ENCODE measurements at regions not wholly inside any gene's neighbourhood (a gene's known extent, or its start where the extent isn't known, plus 50 kb on each side); places are given as distances from the start of the nearest gene placed in this dataset.

GRCh38 chr9:81848472-81848871 lies 79.8 kb upstream of the SPATA31D4 start:
- DNase-seq = no peak

- DNase-seq = no peak
Measured at GRCh38 chr9:81849631-81850259, 78.5 kb upstream of the SPATA31D4 start.

DNA sequence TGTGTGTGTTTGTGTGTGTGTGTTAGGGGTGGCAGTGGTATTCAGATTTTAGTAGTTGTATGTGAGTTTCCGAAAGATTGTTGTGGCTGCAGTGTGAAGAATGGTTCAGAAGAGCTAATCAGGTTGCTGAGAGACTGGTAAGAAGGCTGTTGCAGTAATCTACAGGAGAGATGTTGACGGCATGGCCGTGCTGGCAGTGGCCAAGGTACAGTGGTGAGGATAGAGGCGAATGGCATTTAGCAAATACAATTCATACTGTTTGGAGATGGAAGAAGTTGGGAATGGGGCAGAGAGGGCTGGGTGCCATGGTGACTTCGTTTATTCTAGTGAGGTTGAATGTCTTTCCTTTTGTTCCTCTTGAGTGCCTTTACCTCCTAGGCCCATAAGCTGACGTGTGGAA lies 77.5 kb upstream of the SPATA31D4 start:
- DNase-seq = no peak

DNA sequence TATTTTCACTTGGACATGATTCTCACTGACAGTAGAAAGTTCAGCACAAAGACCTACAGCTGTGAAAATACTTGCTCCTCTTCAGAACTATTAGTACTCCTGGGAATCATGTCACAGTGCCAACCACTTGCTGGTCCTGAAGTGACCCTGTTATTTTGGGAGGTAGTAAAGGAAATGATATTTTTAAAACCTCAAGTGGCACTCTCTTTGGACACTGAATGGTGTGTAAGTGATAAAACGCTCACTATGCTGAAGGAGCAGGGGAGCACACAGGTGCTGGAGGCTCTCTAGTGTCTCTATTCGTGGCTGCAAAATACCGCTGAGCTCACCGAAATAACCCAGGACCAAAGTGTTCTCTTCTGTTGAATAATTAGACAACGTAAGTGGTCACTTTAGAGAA lies 76.9 kb upstream of the SPATA31D4 start:
- DNase-seq = no peak

GRCh38 chr9:81852820-81853219 lies 75.4 kb upstream of the SPATA31D4 start:
- DNase-seq = no peak

DNA sequence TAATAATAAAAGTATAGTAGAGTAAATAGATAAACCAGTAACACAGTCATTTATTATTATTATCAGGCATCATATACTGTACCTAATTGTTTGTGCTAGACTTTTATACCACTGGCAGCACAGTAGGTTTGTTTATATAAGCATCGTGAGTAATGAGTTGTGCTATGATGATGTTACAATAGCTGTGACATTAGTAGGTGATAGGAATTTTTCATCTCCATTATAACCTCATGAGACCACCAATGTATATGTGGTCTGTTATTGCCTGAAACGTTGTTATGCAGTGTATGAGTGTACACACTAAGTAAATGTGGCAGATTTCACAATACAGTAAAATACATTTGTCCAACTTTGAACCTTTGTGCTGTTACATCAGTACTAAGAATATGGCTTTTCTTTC lies 72.7 kb upstream of the SPATA31D4 start:
- no peak for DNase-seq

GRCh38 chr9:81858657-81859430 lies 69.4 kb upstream of the SPATA31D4 start:
- DNase-seq = no peak

GRCh38 chr9:81860581-81860980 lies 67.6 kb upstream of the SPATA31D4 start:
- DNase-seq = no peak

DNA sequence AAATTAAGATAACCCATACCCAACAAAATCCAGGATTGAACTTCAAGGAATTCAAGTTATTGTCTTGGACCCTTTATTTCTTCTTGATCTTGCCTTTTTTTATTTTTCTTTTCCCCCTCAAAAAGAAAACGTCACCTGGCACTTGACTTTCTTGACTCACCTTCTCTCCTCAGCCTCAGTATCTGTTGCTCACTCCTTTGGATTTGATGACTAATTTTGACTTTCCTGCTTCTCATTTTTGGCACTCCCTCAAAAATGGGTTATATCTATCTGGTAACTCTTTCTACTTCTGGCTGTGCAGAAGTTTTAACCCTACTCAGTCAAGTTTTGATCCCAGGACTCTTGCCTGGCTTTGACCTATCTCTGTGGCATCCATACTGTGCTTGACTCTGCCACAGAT lies 66.6 kb upstream of the SPATA31D4 start:
- DNase-seq = no peak

DNA sequence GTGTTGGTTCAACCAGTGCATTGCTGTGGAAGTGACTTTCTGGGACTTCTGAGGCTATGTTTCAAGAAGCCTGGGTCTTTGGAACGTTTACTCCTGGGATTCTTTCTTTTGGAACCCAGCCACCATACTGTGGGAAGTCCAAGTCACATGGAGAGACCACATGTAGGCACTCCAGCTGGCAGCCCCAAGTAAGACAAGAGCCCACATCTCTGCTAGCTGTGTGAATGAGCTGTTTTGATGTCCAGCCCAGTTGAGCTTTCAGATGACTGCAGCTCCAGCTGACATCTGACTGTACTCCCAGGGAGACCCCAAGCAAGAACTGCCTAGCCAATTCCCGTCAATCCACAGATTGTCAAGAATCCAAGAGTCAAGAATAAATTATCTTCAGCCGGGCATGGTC lies 60.1 kb upstream of the SPATA31D4 start:
- DNase-seq = no peak

DNA sequence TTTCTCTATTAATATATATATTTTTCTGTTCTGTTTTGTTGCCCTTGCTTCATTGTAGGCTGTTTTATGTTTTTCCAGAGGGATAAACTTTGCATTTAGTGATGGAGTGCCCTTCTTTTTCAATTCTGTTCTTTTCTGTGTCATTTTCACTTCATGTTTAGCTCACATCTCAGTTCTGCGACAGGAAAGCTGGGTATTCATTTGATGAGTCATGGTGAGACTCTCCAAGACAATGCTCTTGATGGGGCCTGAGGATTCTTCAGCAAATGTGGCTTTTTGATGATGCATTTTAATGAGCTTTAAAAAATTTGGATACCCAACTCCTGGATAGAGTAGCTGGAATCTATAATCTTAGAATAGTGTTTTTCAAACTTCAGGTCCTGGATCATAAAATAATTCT lies 56.5 kb upstream of the SPATA31D4 start:
- no peak for DNase-seq

- DNase-seq = no peak
Measured at GRCh38 chr9:81874250-81874649, 54.0 kb upstream of the SPATA31D4 start.

- DNase-seq = no peak
Measured at GRCh38 chr9:81874931-81875330, 53.3 kb upstream of the SPATA31D4 start.

DNA sequence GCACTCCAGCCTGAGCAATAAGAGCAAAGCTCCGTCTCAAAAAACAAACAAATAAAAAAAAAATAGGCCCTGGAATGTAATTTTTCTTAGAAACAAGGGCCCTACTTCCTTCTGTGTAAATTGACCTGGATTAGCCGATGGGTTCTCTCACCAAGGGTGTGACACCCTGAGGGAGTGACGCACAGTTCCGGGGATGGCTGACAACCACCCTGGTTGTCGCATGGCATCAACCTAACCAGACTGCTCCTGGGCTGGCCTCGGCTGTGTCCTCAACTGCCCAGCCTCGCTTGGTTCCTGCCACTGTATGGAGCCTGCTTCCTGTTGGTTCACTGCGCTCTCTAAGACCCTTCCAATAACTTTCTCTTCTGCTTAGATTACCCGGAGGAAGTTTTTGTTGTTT lies 51.2 kb upstream of the SPATA31D4 start:
- no peak for DNase-seq
